ENCODE measurements at regions not wholly inside any gene's neighbourhood (a gene's known extent, or its start where the extent isn't known, plus 50 kb on each side); places are given as distances from the start of the nearest gene placed in this dataset.

DNA sequence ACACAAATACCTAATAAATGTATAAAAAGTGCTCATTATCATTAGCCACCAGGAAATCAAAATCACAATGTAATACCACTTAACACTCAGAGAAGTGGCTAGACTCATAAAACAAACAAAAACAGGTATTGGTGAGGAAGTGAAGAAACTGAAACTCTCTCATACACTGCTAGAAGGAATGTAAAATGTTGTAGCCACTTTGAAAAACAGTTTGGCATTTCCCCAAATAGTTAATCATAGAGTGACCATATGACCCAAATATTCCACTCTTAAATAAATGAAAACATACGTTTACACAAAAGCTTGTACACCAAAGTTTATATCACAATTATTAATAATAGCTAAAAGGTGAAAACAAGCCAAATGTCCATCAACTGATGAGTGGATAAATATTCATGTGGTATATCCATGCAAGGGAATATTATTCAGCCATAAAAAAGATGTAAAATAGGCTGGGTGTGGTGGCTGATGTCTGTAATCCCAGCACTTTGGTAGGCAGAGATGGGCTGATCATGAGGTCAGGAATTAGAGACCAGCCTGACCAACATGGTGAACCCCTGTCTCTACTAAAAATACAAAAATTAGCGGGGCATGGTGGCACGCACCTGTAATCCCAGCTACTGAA, 86.2 kb upstream of the COL5A2 start:
- in situ Hi-C loops (cut with MboI; ENCODE audit: low sequenced_read_pairs, unreplicated experiment), result no loop called here
- TF ChIP-seq, protein P1, sequence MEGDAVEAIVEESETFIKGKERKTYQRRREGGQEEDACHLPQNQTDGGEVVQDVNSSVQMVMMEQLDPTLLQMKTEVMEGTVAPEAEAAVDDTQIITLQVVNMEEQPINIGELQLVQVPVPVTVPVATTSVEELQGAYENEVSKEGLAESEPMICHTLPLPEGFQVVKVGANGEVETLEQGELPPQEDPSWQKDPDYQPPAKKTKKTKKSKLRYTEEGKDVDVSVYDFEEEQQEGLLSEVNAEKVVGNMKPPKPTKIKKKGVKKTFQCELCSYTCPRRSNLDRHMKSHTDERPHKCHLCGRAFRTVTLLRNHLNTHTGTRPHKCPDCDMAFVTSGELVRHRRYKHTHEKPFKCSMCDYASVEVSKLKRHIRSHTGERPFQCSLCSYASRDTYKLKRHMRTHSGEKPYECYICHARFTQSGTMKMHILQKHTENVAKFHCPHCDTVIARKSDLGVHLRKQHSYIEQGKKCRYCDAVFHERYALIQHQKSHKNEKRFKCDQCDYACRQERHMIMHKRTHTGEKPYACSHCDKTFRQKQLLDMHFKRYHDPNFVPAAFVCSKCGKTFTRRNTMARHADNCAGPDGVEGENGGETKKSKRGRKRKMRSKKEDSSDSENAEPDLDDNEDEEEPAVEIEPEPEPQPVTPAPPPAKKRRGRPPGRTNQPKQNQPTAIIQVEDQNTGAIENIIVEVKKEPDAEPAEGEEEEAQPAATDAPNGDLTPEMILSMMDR (IDR thresholded peaks at IDR 0.05; ENCODE audit: borderline replicate concordance, control extremely low read depth, extremely low read depth, insufficient read depth, missing control alignments), result no peak
- no peak for DNase-seq (ENCODE audit: low spot score)

GRCh38 chr2:189267491-189267890, 87.9 kb upstream of the COL5A2 start:
- TF ChIP-seq, protein P1 (IDR thresholded peaks at IDR 0.05; ENCODE audit: borderline replicate concordance, control extremely low read depth, extremely low read depth, insufficient read depth, missing control alignments), result no peak
- in situ Hi-C loops (cut with MboI; ENCODE audit: low sequenced_read_pairs, unreplicated experiment), result no loop called here

GRCh38 chr2:189267925-189268579, 88.5 kb upstream of the COL5A2 start:
- TF ChIP-seq, protein P1 (IDR thresholded peaks at IDR 0.05; ENCODE audit: borderline replicate concordance, control extremely low read depth, extremely low read depth, insufficient read depth, missing control alignments), result no peak
- in situ Hi-C loops (cut with MboI; ENCODE audit: low sequenced_read_pairs, unreplicated experiment), result no loop called here
- DNase-seq (ENCODE audit: low spot score), result no peak

More at GRCh38 chr2:189267491-189267890, 87.9 kb upstream of the COL5A2 start:
- DNase-seq (ENCODE audit: low spot score), result no peak

DNA sequence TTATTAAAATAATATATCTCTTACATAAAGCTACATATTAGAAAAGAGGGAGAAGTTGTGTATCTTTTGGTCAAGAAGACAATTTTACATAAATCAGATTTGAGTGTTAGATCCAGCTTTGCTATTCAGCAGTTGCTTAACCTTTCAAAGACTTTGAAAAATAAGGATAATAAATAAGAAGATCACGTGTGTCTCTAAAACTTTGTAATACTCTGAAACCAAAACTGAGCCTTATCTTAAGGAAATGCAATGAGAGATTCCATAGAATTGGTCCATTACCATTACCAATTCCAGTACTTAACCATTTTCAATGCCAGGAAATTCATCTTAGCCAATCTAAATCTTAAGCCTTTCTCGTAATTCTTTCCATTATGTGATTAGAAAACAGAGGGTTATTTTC, 89.2 kb upstream of the COL5A2 start:
- TF ChIP-seq, protein P1 (IDR thresholded peaks at IDR 0.05; ENCODE audit: borderline replicate concordance, control extremely low read depth, extremely low read depth, insufficient read depth, missing control alignments), result no peak
- in situ Hi-C loops (cut with MboI; ENCODE audit: low sequenced_read_pairs, unreplicated experiment), result no loop called here
- DNase-seq (ENCODE audit: low spot score), result no peak

DNA sequence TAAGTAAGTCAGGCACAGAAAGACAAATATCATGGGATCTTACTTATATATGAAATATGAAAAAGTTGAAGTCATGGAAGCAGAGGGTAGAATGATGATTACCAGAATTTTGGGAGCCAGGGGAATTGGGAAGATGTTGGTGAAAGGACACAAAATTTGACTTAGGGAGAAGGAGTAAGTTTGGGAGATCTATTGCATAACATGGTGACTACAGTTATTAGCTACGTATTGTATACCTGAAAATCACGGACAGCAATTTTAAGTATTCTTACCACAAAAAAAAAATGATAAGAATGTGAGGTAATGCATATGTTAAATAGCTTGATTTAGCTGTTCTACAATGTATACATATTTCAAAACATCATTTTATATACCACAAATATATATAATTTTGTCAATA, 94.2 kb upstream of the COL5A2 start:
- in situ Hi-C loops (cut with MboI; ENCODE audit: low sequenced_read_pairs, unreplicated experiment), result no loop called here
- TF ChIP-seq, protein P1 (IDR thresholded peaks at IDR 0.05; ENCODE audit: borderline replicate concordance, control extremely low read depth, extremely low read depth, insufficient read depth, missing control alignments), result no peak
- no peak for DNase-seq (ENCODE audit: low spot score)

DNA sequence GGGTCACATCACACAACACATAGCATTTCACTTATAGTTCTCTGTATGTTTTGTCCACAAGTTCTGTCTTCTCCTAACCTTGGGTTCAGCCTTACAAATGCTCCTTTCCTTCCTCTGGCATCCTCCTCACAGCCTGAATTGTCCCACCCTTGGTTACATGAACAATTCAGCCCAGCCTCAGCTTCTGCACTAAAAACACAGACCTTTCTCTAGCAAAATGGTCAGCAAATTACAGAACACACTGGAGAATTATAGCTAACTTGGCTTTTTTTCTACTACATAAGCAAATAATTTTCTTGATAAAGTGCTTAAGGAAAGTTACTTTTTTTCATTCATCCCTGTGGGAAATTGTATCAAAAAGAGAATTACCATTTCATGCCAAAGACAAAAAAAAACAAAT, 94.8 kb upstream of the COL5A2 start:
- in situ Hi-C loops (cut with MboI; ENCODE audit: low sequenced_read_pairs, unreplicated experiment), result no loop called here
- no peak for DNase-seq (ENCODE audit: low spot score)
- TF ChIP-seq, protein P1 (IDR thresholded peaks at IDR 0.05; ENCODE audit: borderline replicate concordance, control extremely low read depth, extremely low read depth, insufficient read depth, missing control alignments), result no peak

All from GM13976 (cell line).